Naive thymus-derived CD8-positive, alpha-beta T cell (primary cell): ENCODE measurements at regions not wholly inside any gene's neighbourhood (a gene's known extent, or its start where the extent isn't known, plus 50 kb on each side); places are given as distances from the start of the nearest gene placed in this dataset.

Experiments
- ATAC-seq, 2 donors: fragments of 150-1000 bp; cut with Tn5 transposase in 1 of 2; sonication (Bioruptor Pico), chemical (Tn5 transposase) in 1 of 2; 1 replicate in 1 of 2; 2 replicates in 1 of 2; pipeline ENCODE4 v1.10.0; 2021; ENCODE audit warnings: mild to moderate bottlenecking in 2 of 2, moderate library complexity in 2 of 2
- POLR2A ChIA-PET: fragments of 350-600 bp; sonication (Branson Sonifier 250); formaldehyde crosslinking; loops from one replicate; lab custom pipeline; 2021; ENCODE audit warnings: antibody characterized with exemption; lab: Charles Lee
- DNase-seq, 10 donors: peaks; one replicate each; pipeline versions ENCODE4 v3.0.0 to v3.0.0-alpha.2; 2020 to 2022
- H3K27ac Mint-ChIP-seq, 10 donors: one replicate each; pipeline ENCODE4 v1.8.0; 2020 to 2022; ENCODE audit warnings: mild to moderate bottlenecking in 10 of 10, mixed read lengths in 10 of 10, moderate library complexity in 4 of 10, inconsistent platforms in 1 of 10
- H3K27me3 Mint-ChIP-seq, 5 donors: one replicate each; pipeline ENCODE4 v1.8.0; 2021 to 2022; ENCODE audit warnings: mixed read lengths in 5 of 5
- H3K36me3 Mint-ChIP-seq, 3 donors: one replicate each; pipeline ENCODE4 v1.8.0; 2020 to 2022; ENCODE audit warnings: mixed read lengths in 3 of 3, mild to moderate bottlenecking in 2 of 3, inconsistent platforms in 1 of 3
- H3K4me1 Mint-ChIP-seq, 4 donors: one replicate each; pipeline ENCODE4 v1.8.0; 2021 to 2022; ENCODE audit warnings: mixed read lengths in 4 of 4
- H3K4me3 Mint-ChIP-seq, 10 donors: one replicate each; pipeline ENCODE4 v1.8.0; 2020 to 2022; ENCODE audit warnings: mild to moderate bottlenecking in 10 of 10, mixed read lengths in 10 of 10, moderate library complexity in 6 of 10, inconsistent platforms in 1 of 10
- H3K9me3 Mint-ChIP-seq, 9 donors: one replicate each; pipeline ENCODE4 v1.8.0; 2020 to 2022; ENCODE audit warnings: mixed read lengths in 9 of 9, mild to moderate bottlenecking in 3 of 9, inconsistent platforms in 1 of 9, moderate library complexity in 1 of 9

DNA sequence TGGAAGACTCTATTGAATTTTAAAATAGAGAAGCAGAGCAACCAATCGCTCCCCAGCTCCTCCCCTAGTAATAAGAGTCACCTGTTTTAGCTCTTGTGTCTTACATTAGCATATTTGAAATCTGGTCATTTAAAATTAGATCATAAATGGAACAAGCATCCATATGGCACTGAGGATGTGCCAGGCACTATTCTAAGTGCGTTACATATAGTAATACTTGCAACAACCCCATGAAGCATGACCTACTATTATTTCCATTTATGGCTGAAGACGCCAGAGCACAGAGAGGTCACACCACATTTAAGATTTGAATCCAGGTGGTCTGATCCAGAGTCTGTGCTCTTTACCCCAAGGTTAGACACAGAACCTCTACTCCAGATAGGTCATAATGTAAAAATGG lies 82.0 kb upstream of the HIVEP3 start:
- Mint-ChIP-seq H3K4me1 (peaks cover 0 to 12% (median 8%) of the 10 kb centered on the region in 4 donors), H3K9me3 (no peaks in the 10 kb centered on the region), H3K27me3 (no peaks in the 10 kb centered on the region), H3K4me3 (no peak overlapping the region), H3K36me3 (no peaks in the 10 kb centered on the region), H3K27ac (no peak overlapping the region)
- POLR2A ChIA-PET, result no interaction called here
- no peak for DNase-seq
- ATAC-seq, result no peak

DNA sequence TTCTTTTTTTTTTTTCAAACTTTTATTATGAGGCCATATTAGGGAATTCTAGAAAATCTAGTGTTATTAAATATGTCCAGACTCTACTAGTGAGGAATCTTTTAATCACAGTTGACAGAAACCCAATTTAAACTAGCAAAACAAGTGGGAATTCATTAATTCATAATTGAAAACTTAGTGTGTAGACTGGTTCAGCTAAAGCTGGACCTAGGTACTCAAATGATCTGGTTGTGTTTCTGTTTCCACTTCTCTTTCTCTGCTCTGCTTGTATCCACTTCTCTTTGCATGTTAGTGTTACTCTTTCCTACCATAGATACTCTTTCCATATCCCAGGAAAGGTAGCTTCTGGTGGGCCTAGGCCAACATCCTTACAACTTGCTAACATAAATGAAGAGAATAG lies 81.2 kb upstream of the HIVEP3 start:
- Mint-ChIP-seq H3K27ac (no peak overlapping the region), H3K36me3 (no peaks in the 10 kb centered on the region), H3K9me3 (no peaks in the 10 kb centered on the region), H3K4me1 (peaks cover 0 to 15% (median 9%) of the 10 kb centered on the region in 4 donors), H3K27me3 (no peaks in the 10 kb centered on the region), H3K4me3 (no peak overlapping the region)
- ATAC-seq (no peak), DNase-seq (no peak)
- POLR2A ChIA-PET, result no interaction called here

DNA sequence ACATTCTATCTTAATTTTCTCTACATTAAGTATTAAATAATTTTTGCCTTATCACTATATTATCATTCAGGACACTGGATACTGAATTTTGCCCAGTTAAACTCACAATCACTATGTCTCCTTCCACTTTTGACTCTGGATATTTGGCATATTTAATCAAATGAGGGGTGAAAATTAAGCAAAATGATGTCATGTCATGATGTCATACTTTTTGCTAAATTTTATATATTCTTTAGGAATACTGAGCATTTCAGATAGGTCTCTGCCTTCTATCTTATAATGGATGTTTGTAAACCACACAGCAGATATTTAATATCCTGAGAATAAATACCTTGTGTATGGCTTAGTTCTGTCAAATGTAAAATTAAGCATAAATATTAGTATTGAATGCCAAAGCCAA lies 79.5 kb upstream of the HIVEP3 start:
- H3K27ac Mint-ChIP-seq, result no peak overlapping the region
- H3K4me3 Mint-ChIP-seq, result no peak overlapping the region
- no peaks in the 10 kb centered on the region for H3K36me3 Mint-ChIP-seq
- ATAC-seq (no peak), DNase-seq (no peak)
- POLR2A ChIA-PET, result no interaction called here
- H3K9me3 Mint-ChIP-seq, result peaks cover 0 to 9% (median 0%) of the 10 kb centered on the region in 9 donors
- no peaks in the 10 kb centered on the region for H3K27me3 Mint-ChIP-seq
- peaks cover 0 to 15% (median 9%) of the 10 kb centered on the region in 4 donors for H3K4me1 Mint-ChIP-seq

DNA sequence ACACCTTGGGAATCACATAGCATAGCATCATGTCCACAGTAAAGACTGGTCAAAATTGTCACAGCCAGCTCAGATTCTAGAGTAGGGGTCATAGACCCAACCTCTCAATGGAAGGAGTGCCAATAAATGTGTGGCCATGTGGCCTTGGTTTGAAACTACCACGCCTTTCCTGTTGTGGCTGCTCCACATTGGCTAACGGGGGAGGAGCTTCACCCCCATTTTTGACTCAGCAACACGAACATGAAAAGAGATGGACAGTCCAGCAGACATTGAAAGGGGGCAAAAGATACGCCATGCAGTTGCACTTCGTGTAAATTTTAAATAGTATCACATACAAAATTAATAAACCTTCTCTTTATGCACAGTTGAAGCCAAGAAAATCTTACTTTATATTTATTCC lies 78.4 kb upstream of the HIVEP3 start:
- peaks cover 0 to 9% (median 0%) of the 10 kb centered on the region in 9 donors for H3K9me3 Mint-ChIP-seq
- no peak for DNase-seq
- no peak overlapping the region for H3K27ac Mint-ChIP-seq
- no peak for ATAC-seq
- no peak overlapping the region for H3K4me3 Mint-ChIP-seq
- POLR2A ChIA-PET, result interaction anchor here (0.7 kb wide), 1 partner anchor 77 kb away, joined by 3 read pairs; no protein-coding TSS in a partner anchor
- no peaks in the 10 kb centered on the region for H3K27me3 Mint-ChIP-seq
- peaks cover 0 to 15% (median 9%) of the 10 kb centered on the region in 4 donors for H3K4me1 Mint-ChIP-seq
- H3K36me3 Mint-ChIP-seq, result no peaks in the 10 kb centered on the region

DNA sequence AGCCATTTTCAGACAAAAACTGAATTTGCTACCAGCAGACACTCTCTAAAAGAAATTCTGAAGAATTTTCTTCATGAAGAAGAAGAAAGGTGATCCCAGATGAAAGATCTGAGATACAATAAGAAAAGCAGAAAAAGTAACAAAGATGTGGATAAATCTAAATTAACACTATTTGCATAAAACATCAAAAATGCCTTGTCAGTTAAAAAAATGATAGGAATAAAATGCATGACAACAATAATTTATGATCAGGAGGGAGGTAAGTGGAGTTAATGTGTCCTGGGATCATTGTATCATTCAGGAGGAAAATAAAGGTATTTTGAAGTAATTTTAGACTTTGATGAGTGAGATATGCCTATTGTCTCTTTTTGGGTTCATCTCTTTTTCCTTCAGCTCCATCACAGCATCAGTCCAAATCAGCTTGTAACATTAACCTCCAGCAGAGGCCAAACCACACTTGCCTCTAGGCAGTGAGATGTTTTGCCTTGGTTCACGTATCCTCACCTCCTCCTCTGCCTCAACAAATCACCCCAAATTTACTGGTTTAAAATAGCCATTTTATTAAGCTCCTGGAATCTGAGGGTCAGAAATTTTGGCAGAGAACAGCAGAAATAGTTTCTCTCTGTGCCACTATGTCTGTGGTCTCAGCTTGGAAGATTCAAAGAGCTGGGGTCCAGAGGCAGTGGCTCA lies 76.9 kb upstream of the HIVEP3 start:
- Mint-ChIP-seq H3K4me3 (no peak overlapping the region), H3K36me3 (no peaks in the 10 kb centered on the region), H3K27me3 (no peaks in the 10 kb centered on the region), H3K4me1 (peaks cover 0 to 15% (median 8%) of the 10 kb centered on the region in 4 donors), H3K9me3 (peaks cover 0 to 9% (median 0%) of the 10 kb centered on the region in 9 donors), H3K27ac (peak overlapping the region in 1 of 10 donors; percentile 13)
- POLR2A ChIA-PET, result no interaction called here
- DNase-seq (no peak), ATAC-seq (no peak)

DNA sequence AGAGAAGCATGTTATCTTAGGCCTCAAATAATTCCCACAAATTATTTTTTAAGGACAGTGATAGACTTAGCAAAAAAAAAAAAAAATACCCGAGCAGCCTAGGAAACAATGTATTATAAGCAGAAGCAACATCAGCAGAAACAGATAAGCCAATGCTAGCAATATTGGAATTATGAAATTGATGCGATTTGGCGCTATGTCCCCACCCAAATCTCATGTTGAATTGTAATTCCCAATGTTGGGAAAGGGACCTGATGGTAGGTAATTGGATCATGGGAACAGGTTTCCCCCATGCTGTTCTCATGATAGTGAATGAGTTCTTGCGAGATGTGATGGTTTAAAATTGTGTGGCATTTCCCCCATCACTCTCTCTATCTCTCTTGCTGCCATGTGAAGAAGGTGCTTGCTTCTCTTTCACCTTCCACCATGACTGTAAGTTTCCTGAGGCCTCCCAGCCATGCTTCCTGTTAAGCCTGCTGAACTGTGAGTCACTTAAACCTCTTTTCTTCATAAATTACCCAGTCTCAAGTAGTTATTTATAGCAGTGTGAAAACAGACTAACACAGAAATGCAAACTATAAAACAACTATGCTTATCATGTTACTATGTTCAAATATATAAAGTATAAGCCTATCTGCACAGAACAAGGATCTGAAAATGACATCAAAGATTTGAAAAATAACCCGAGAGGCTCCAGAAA lies 75.6 kb upstream of the HIVEP3 start:
- DNase-seq (no peak), ATAC-seq (no peak)
- Mint-ChIP-seq H3K27me3 (no peaks in the 10 kb centered on the region), H3K36me3 (peaks cover 0 to 1% (median under 1%) of the 10 kb centered on the region in 3 donors), H3K4me1 (peaks cover 0 to 15% (median 8%) of the 10 kb centered on the region in 4 donors), H3K9me3 (peaks cover 0 to 11% (median 1%) of the 10 kb centered on the region in 9 donors), H3K27ac (no peak overlapping the region), H3K4me3 (no peak overlapping the region)
- POLR2A ChIA-PET, result no interaction called here

DNA sequence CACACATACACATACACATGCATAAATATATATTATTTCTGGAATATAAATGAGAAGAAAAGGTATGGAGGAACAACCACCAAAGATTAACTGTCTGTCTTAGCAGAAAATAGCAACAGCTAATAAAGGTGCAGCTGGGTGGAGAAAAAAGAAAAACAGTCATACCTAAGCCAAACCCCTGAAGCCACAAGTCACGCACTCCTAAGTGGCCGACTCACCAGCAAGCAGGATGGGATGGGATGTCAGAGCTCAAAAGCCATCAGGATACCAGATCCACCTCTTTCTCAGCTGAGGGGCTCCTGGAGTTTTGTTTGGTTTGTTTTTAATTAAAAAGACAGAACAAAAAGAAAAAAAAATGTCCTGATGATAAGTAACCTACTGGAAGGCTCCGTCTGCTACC lies 64.7 kb upstream of the HIVEP3 start:
- H3K4me1 Mint-ChIP-seq, result peaks cover 17 to 29% (median 23%) of the 10 kb centered on the region in 4 donors
- DNase-seq, result no peak
- peaks cover 0 to 4% (median 0%) of the 10 kb centered on the region in 3 donors for H3K36me3 Mint-ChIP-seq
- H3K4me3 Mint-ChIP-seq, result no peak overlapping the region
- H3K27me3 Mint-ChIP-seq, result no peaks in the 10 kb centered on the region
- no peak overlapping the region for H3K27ac Mint-ChIP-seq
- POLR2A ChIA-PET, result no interaction called here
- ATAC-seq, result no peak
- H3K9me3 Mint-ChIP-seq, result peaks cover 0 to 2% (median 0%) of the 10 kb centered on the region in 9 donors

DNA sequence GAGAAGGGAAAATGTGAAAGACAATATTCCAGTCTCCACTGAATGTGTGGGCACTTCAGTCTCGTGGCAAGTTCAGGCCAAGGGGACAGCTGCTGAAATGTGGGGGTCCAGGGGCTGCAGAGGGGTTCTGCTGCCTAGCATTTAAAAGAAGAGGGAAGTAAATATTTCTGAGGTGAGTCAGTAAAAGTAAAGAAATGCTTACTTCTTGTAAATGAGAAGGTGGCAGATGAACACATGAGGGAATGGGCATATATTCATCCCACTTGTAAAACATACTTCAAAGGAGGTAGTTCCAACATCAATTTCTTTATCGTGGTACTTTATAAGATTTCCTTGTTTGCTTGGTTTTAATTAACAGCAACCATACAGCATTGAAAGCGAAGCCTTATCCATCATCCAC lies 63.1 kb upstream of the HIVEP3 start:
- POLR2A ChIA-PET, result interaction anchor here (1.5 to 1.7 kb wide), 2 partner anchors 62 to 66 kb away, joined by 6 read pairs; no protein-coding TSS in a partner anchor
- H3K27ac Mint-ChIP-seq, result peak overlapping the region in 8 of 10 donors; percentile 3 to 78 (median 40)
- ATAC-seq, result no peak
- H3K9me3 Mint-ChIP-seq, result no peaks in the 10 kb centered on the region
- peaks cover 18 to 31% (median 26%) of the 10 kb centered on the region in 4 donors for H3K4me1 Mint-ChIP-seq
- no peak for DNase-seq
- H3K4me3 Mint-ChIP-seq, result peak overlapping the region in 3 of 10 donors; percentile 25 to 65 (median 30)
- H3K27me3 Mint-ChIP-seq, result no peaks in the 10 kb centered on the region
- H3K36me3 Mint-ChIP-seq, result no peaks in the 10 kb centered on the region

DNA sequence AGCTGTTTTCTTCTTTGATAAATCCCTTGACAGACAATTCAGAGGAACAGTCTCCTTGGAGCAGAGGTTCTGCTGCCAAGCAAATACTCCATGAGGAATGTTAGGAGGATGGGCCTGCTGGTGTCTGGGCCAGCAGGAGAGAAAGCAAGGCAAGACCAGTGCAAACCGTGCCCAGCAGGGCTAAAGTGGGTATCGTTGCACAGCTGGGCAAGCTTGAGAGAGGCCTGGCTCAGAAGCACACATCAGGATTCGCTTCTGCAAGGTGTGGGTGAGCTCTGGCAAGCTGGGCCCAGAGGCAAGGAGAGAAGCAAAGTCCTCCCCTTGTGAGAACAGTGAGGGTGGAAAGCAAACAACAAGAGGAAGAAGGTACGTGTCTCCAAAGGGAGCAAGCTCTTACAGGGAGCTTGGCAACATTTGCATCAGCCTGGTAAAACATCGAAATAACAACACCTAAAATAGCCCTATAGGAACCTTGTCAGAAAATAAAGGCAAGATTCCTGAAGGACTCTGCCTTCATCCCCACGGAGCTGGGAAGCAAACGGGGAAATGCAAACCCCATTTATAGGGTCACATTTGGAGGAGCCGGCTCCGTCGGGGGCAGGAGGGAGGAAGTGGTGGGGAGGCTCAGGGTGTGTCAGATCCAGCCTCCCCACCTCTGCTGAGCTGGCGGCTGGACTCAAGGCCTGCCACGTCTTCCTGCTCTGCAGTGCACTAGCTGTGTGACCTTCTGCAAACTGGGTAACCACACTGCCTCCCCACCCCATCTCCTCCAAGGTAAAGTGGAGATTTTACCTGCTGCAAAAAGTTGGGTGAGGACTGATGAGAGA lies 62.3 kb upstream of the HIVEP3 start:
- POLR2A ChIA-PET, result interaction anchor here (0.6 to 1.7 kb wide), 3 partner anchors 61 to 74 kb away, joined by 6 read pairs; no protein-coding TSS in a partner anchor
- Mint-ChIP-seq H3K4me1 (peaks cover 18 to 32% (median 26%) of the 10 kb centered on the region in 4 donors), H3K4me3 (peak overlapping the region in 7 of 10 donors; percentile 25 to 70 (median 45)), H3K27me3 (no peaks in the 10 kb centered on the region), H3K36me3 (no peaks in the 10 kb centered on the region), H3K27ac (peak overlapping the region in 9 of 10 donors; percentile 3 to 81 (median 53)), H3K9me3 (no peaks in the 10 kb centered on the region)
- DNase-seq (peak in 3 of 10 donors; percentile 2 to 15 (median 4)), ATAC-seq (peak; percentile 58 to 67)

DNA sequence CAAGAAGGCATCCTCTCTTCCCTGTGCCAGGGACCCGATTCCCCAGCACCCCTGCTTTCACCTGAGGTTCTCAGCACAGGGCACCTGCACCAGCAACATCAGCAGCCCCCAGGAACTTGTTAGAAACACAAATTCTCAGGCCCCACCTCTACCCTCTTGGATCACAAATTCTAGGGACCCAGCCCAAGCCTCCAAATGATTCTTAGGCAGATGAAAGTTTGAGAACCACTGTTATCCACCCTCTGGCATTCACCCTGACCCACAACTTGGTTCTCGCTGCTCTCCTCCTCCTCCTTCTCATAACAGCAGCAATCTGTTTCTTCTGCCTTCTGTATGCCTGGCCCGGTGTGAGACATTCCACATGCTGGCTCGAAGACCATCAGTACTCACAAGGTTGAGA lies 60.3 kb upstream of the HIVEP3 start:
- no peaks in the 10 kb centered on the region for H3K9me3 Mint-ChIP-seq
- no peak overlapping the region for H3K4me3 Mint-ChIP-seq
- H3K27me3 Mint-ChIP-seq, result no peaks in the 10 kb centered on the region
- DNase-seq (no peak), ATAC-seq (no peak)
- H3K27ac Mint-ChIP-seq, result peak overlapping the region in 1 of 10 donors; percentile 23
- H3K4me1 Mint-ChIP-seq, result peaks cover 15 to 28% (median 24%) of the 10 kb centered on the region in 4 donors
- POLR2A ChIA-PET, result no interaction called here
- H3K36me3 Mint-ChIP-seq, result no peaks in the 10 kb centered on the region

DNA sequence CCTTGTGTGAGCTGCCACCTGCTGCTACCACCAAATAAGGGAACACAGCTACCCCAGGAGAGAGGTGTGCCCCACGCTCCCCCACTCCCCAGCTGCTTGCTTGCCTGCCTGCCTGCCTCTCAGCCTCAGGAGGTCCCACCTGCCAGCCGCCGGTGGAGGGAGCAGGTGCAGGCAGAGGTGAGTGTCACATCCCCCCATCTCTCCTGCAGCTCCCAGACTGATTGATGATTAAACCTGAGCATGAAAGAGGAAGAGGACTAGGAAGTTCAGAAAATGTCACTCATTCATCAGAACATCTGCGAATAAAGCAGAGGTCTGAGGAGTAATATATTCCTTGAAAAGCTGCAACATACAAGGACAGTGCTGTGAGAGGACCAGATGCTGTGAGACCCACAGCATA lies 58.6 kb upstream of the HIVEP3 start:
- Mint-ChIP-seq H3K27me3 (no peaks in the 10 kb centered on the region), H3K4me3 (no peak overlapping the region), H3K36me3 (no peaks in the 10 kb centered on the region), H3K4me1 (peaks cover 20 to 27% (median 23%) of the 10 kb centered on the region in 4 donors), H3K9me3 (peaks cover 0 to 5% (median 0%) of the 10 kb centered on the region in 9 donors), H3K27ac (no peak overlapping the region)
- ATAC-seq (no peak), DNase-seq (no peak)
- POLR2A ChIA-PET, result interaction anchor here (1.1 kb wide), 1 partner anchor 9 kb away, joined by 5 read pairs; no protein-coding TSS in a partner anchor

DNA sequence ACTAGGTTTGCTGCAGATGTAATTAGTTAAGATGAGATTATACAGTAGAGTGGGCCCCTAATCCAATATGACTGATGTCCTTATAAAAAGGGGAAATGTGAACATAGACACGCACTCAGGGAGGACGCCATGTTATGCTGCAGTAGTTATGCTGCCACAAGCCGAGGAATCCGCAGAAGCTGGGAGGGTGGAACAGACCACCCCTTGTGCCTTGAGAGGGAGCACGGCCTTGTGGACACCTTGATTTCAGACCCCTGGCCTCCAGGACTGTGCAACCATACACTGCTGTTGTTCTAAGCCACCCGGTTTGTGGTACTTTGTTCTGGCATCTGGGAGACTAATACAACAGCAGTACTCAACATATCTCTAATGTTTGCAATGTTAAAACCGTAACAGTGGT lies 57.9 kb upstream of the HIVEP3 start:
- no peak overlapping the region for H3K27ac Mint-ChIP-seq
- peaks cover 14 to 28% (median 22%) of the 10 kb centered on the region in 4 donors for H3K4me1 Mint-ChIP-seq
- no peak overlapping the region for H3K4me3 Mint-ChIP-seq
- ATAC-seq, result no peak
- DNase-seq, result no peak
- no peaks in the 10 kb centered on the region for H3K27me3 Mint-ChIP-seq
- POLR2A ChIA-PET, result no interaction called here
- no peaks in the 10 kb centered on the region for H3K36me3 Mint-ChIP-seq
- H3K9me3 Mint-ChIP-seq, result peaks cover 0 to 10% (median 0%) of the 10 kb centered on the region in 9 donors
